Mucosa of descending colon (tissue), 3 donors: ENCODE measurements at regions not wholly inside any gene's neighbourhood (a gene's known extent, or its start where the extent isn't known, plus 50 kb on each side); places are given as distances from the start of the nearest gene placed in this dataset.
"Not testable (repeated sequence)": the region's sequence is repeated elsewhere in the genome, so short reads cannot be mapped to it uniquely, and the experiment has no call there.

Source experiments
- ATAC-seq: fragments of 200-7000 bp; cut with Tn5 transposase; one replicate; pipeline ENCODE4 v1.9.1; 2020; ENCODE audit warnings: mild to moderate bottlenecking, moderate library complexity
- DNase-seq, 3 donors: peaks; one replicate each; pipeline ENCODE4 v3.0.0-alpha.2; 2020
- H3K36me3 ChIP-seq: fragments of 200-600 bp; one replicate; pipeline ENCODE4 v1.8.0; 2021; ENCODE audit warnings: low read depth, mild to moderate bottlenecking
- H3K4me1 ChIP-seq: fragments of 200-600 bp; one replicate; pipeline ENCODE4 v1.8.0; 2021; ENCODE audit warnings: low read depth, mild to moderate bottlenecking
- H3K4me3 ChIP-seq: fragments of 200-600 bp; one replicate; pipeline ENCODE4 v1.8.0; 2021; ENCODE audit warnings: mild to moderate bottlenecking
- H3K9me3 ChIP-seq: fragments of 200-600 bp; one replicate; pipeline ENCODE4 v1.8.0; 2021; ENCODE audit warnings: mild to moderate bottlenecking
- intact Hi-C, 2 donors: fragments of 100-400 bp; cut with DNase I in 1 of 2; cut with micrococcal nuclease in 1 of 2; formaldehyde crosslinking; loops; one replicate each; pipeline versions ENCODE4 v1.11.0 to v1.11.1; 2022; cut with DNase I, micrococcal nuclease
- donor health status: DM: no; HTN: no; CAD: no; lungs with moderate emphysema.
- donor health status: DM: no; HTN: no; CAD: no.
- donor health status: DM: no; HTN: yes; CAD: no.

DNA sequence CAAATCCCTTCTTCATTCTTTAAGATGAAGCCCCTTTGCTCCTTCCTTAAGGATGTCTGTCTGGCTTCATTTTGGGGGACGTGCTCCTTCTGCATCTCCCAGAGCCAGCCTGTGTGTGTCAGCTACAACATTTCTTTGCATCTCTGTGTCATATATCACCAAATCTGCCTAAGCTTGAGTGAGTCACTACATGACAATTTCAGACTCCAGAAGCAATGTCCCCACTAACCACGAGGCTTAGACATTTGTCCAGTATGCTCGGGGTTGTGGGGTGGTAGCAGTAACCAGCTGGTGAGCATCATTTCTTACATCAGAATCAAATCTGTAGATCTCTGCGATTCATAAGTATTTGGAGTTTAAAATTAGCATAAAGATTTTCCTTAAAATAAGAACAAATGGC, 54.1 kb upstream of the USP14 start:
- ATAC-seq, H3K9me3 ChIP-seq, H3K36me3 ChIP-seq: not testable (repeated sequence)

GRCh38 chr18:105161-106053, 53.0 kb upstream of the USP14 start:
- intact Hi-C loops, H3K36me3 ChIP-seq, ATAC-seq: not testable (repeated sequence)

More for the DNA sequence above, 54.1 kb upstream of the USP14 start:
- H3K4me3 ChIP-seq, H3K4me1 ChIP-seq, intact Hi-C loops, DNase-seq: not testable (repeated sequence)

DNA sequence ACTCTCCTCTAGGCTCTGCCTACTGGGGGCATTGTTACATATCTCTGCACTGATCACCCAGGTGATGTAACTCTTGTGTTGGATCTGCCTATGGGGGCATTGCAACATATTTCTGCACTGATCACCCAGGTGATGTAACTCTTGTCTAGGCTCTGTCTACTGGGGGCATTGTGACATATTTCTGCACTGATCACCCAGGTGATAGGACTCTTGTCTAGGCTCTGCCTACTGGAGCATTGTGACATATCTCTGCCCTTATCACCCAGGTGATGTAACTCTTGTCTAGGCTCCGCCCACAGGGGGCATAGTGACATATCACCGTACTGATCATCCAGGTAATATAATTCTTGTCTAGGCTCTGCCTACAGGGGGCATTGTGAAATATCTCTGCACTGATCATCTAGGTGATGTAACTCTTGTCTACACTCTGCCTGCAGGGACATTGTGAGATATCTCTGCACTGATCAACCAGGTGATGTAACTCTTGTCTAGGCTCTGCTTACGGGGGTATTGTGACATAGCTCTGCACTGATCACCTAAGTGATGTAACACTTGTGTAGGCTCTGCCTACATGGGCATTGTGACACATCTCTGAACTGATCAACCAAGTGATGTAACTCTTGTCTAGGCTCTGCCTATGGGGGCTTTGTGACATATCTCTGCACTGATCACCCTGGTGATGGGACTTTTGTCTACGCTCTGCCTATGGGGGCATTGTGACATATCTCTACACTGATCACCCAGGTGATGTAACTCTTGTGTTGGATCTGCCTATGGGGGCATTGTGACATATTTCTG, 52.1 kb upstream of the USP14 start:
- H3K36me3 ChIP-seq: not testable (repeated sequence)

More at GRCh38 chr18:105161-106053, 53.0 kb upstream of the USP14 start:
- not testable (repeated sequence) for H3K4me3 ChIP-seq, DNase-seq, H3K4me1 ChIP-seq, H3K9me3 ChIP-seq

GRCh38 chr18:106868-107384, 51.4 kb upstream of the USP14 start:
- H3K36me3 ChIP-seq, DNase-seq, H3K4me1 ChIP-seq, intact Hi-C loops, ATAC-seq, H3K4me3 ChIP-seq, H3K9me3 ChIP-seq: not testable (repeated sequence)

More for the DNA sequence above, 52.1 kb upstream of the USP14 start:
- H3K4me3 ChIP-seq, H3K4me1 ChIP-seq, intact Hi-C loops, ATAC-seq, H3K9me3 ChIP-seq, DNase-seq: not testable (repeated sequence)

GRCh38 chr18:107464-107863, 50.9 kb upstream of the USP14 start:
- H3K9me3 ChIP-seq, ATAC-seq, intact Hi-C loops, H3K36me3 ChIP-seq, H3K4me3 ChIP-seq, H3K4me1 ChIP-seq, DNase-seq: not testable (repeated sequence)

- DNase-seq, H3K9me3 ChIP-seq, intact Hi-C loops, H3K4me3 ChIP-seq, H3K36me3 ChIP-seq, H3K4me1 ChIP-seq: not testable (repeated sequence)
- ATAC-seq: peak; percentile 64
These were observed 50.3 kb upstream of the USP14 start for GRCh38 chr18:107947-108664.
